Esophagus squamous epithelium (tissue), 5 donors: ENCODE measurements at regions not wholly inside any gene's neighbourhood (a gene's known extent, or its start where the extent isn't known, plus 50 kb on each side); places are given as distances from the start of the nearest gene placed in this dataset.

Experiments
- DNase-seq: peaks from one replicate; lab custom pipeline; 2025; lab: John Stamatoyannopoulos, UW
- H3K27ac ChIP-seq, 4 donors: fragments of 200-600 bp; sonication (generic); one replicate each; pipeline ENCODE4 v1.5.1; 2016 to 2019; ENCODE audit warnings: mild to moderate bottlenecking in 1 of 4
- H3K27me3 ChIP-seq, 4 donors: fragments of 200-600 bp; sonication (generic); 1 replicate in 3 of 4; 2 replicates in 1 of 4; pipeline versions ENCODE4 v1.5.1 to v1.6.0; 2017 to 2021; ENCODE audit warnings: antibody characterized with exemption in 1 of 4
- H3K36me3 ChIP-seq, 3 donors: fragments of 200-600 bp; sonication (generic); one replicate each; pipeline ENCODE4 v1.5.1; 2016 to 2019
- H3K4me1 ChIP-seq, 3 donors: fragments of 200-600 bp; sonication (generic); one replicate each; pipeline ENCODE4 v1.5.1; 2017 to 2019
- H3K4me3 ChIP-seq, 4 donors: fragments of 200-600 bp; sonication (generic); 1 replicate in 3 of 4; 2 replicates in 1 of 4; pipeline ENCODE4 v1.5.1; 2016 to 2019; ENCODE audit warnings: mild to moderate bottlenecking in 2 of 4, moderate library complexity in 1 of 4
- H3K9me3 ChIP-seq, 3 donors: fragments of 200-600 bp; sonication (generic); one replicate each; pipeline ENCODE4 v1.5.1; 2016 to 2019
- POLR2A ChIP-seq, 4 donors: fragments of 450-650 bp; IDR thresholded peaks; one replicate each; pipeline ENCODE4 v1.6.1; 2017; ENCODE audit warnings: antibody characterized with exemption in 4 of 4, mild to moderate bottlenecking in 4 of 4, moderate library complexity in 3 of 4
- WGBS, 2 donors: methylation state at CpG; one replicate each; pipeline ENCODE4 v1.1.5; 2018; 5-methylcytosine and 5-hydroxymethylcytosine counted together
- intact Hi-C: fragments of 100-400 bp; cut with DNase I; formaldehyde crosslinking; loops from one replicate; pipeline ENCODE4 v1.15.0; 2022
- TF ChIP-seq, protein P1 (sequence below), 6 experiments: fragments of 450-650 bp in 4 of 6; fragments of 200-600 bp in 2 of 6; sonication (generic) in 2 of 6; IDR thresholded peaks; one replicate each; pipeline ENCODE4 v1.5.1; 2016 to 2019; ENCODE audit warnings: antibody characterized with exemption in 6 of 6, mild to moderate bottlenecking in 4 of 6, moderate library complexity in 4 of 6
- donor health status: DM: yes; HTN: yes; CAD: no.

DNA sequence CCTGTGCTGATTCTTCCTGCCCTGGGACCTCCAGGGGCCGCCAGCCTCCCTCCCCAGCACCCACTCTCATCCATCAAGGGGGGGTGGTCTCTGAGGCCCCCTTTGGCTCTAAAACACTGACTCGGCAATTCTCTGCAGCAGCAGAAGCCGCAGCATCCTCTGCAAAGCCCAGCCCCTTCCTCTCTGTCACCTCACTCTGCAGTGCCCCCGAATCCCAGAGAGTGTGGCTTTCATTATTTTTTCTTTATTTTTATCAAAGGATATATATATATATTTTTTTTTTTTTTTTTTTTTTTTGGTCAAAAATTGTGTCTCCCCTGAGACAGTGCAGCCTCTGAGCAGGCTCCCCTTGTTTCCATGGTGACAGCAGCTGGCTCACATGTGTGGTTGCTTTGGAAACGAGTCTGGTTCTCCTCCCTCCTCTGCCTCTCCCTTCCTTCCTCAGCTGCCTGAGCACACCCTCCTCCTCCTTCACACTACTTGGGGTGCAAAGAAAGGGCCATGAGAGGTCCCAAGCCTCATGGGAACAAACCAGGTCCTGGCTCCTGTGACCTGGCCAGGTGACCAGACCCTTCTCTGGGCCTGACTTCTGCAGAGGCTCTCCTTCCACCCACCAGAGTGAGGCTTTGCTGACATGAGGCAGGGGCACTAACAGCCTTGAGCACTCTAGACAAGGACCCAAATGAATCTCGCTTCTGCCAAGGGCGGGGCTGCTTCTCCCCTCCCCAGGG is 100.5 kb downstream of the LRRC74A start:
- intact Hi-C loops: no loop called here
- TF ChIP-seq, protein P1, sequence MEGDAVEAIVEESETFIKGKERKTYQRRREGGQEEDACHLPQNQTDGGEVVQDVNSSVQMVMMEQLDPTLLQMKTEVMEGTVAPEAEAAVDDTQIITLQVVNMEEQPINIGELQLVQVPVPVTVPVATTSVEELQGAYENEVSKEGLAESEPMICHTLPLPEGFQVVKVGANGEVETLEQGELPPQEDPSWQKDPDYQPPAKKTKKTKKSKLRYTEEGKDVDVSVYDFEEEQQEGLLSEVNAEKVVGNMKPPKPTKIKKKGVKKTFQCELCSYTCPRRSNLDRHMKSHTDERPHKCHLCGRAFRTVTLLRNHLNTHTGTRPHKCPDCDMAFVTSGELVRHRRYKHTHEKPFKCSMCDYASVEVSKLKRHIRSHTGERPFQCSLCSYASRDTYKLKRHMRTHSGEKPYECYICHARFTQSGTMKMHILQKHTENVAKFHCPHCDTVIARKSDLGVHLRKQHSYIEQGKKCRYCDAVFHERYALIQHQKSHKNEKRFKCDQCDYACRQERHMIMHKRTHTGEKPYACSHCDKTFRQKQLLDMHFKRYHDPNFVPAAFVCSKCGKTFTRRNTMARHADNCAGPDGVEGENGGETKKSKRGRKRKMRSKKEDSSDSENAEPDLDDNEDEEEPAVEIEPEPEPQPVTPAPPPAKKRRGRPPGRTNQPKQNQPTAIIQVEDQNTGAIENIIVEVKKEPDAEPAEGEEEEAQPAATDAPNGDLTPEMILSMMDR (IDR thresholded peaks at IDR 0.05): no peak
- no peak for DNase-seq
- Histone ChIP-seq H3K4me3 (no peak overlapping the region), H3K27me3 (no peaks in the 10 kb centered on the region), H3K36me3 (no peaks in the 10 kb centered on the region), H3K4me1 (peaks cover 3 to 51% (median 23%) of the 10 kb centered on the region in 3 donors), H3K9me3 (no peaks in the 10 kb centered on the region), H3K27ac (peak overlapping the region in 1 of 4 donors; percentile 21)
- 38 to 45% methylated on average over 4 to 6 of the region's 7 CpGs for WGBS, 2 donors

DNA sequence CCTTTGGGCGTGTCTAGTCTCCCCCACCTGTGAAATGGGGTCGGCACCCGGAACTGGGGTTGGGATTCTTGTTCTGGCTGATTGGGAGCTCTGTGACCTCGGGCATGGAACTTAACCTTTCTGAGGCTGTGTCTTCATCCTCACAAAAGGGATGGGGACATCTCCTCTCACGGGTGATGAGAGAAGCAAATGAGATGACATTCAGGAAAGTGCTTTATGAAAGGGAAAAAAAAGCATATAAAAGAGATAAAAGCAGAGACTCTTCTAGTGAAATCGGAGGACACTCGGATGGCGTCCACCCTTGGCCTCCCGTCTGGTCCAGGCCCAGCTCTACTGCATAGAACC is 98.9 kb downstream of the LRRC74A start:
- H3K4me3 ChIP-seq: no peak overlapping the region
- DNase-seq: no peak
- H3K9me3 ChIP-seq: no peaks in the 10 kb centered on the region
- peaks cover 13 to 59% (median 28%) of the 10 kb centered on the region in 3 donors for H3K4me1 ChIP-seq
- intact Hi-C loops: no loop called here
- WGBS, 2 donors: 64 to 100% methylated on average over 3 to 8 of the region's 9 CpGs
- H3K36me3 ChIP-seq: no peaks in the 10 kb centered on the region
- no peak for TF ChIP-seq POLR2A (IDR thresholded peaks at IDR 0.05)
- TF ChIP-seq, protein P1 (IDR thresholded peaks at IDR 0.05): no peak
- no peak overlapping the region for H3K27ac ChIP-seq
- no peaks in the 10 kb centered on the region for H3K27me3 ChIP-seq

DNA sequence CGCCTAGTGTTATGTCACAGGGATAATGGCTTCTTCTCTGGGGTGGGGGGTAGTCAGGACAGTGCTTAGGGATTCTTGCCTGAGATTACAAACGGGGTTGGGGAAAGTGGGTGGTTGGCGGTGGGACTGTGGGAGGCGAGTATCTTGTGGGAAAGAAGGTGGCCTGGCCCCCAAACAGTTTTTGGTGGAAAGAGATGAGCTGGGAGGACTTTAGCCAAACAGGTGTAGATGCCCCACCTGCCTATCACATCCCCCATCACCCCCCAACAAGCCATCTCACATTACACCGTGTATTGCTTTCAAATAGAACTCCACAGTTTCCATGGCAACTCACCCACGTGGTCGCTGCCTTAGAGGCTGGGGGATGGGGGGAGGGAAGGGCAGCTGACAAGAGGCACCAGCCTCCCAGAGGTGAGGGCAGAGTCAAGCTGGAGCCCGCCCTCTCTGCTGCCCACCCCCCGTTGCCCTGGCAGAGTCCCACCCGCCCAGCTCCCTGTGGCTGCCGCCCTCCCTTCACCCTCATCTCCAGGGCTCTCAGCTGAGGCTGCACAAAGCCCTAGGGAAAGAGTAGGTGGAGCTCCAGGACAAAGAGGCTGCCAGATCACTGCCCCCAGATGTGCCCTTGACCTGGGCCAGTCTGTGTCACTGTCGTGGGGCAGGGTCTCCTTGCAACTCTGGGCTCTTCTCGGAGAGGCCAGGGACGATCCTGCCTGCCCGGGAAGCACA is 98.3 kb downstream of the LRRC74A start:
- Histone ChIP-seq H3K27me3 (no peaks in the 10 kb centered on the region), H3K9me3 (no peaks in the 10 kb centered on the region), H3K4me3 (no peak overlapping the region), H3K36me3 (no peaks in the 10 kb centered on the region), H3K4me1 (peaks cover 18 to 59% (median 28%) of the 10 kb centered on the region in 3 donors), H3K27ac (no peak overlapping the region)
- intact Hi-C loops: no loop called here
- WGBS, 2 donors: 39 to 47% methylated on average over 4 to 6 of the region's 15 CpGs
- TF ChIP-seq, protein P1 (IDR thresholded peaks at IDR 0.05): no peak
- no peak for TF ChIP-seq POLR2A (IDR thresholded peaks at IDR 0.05)
- no peak for DNase-seq

DNA sequence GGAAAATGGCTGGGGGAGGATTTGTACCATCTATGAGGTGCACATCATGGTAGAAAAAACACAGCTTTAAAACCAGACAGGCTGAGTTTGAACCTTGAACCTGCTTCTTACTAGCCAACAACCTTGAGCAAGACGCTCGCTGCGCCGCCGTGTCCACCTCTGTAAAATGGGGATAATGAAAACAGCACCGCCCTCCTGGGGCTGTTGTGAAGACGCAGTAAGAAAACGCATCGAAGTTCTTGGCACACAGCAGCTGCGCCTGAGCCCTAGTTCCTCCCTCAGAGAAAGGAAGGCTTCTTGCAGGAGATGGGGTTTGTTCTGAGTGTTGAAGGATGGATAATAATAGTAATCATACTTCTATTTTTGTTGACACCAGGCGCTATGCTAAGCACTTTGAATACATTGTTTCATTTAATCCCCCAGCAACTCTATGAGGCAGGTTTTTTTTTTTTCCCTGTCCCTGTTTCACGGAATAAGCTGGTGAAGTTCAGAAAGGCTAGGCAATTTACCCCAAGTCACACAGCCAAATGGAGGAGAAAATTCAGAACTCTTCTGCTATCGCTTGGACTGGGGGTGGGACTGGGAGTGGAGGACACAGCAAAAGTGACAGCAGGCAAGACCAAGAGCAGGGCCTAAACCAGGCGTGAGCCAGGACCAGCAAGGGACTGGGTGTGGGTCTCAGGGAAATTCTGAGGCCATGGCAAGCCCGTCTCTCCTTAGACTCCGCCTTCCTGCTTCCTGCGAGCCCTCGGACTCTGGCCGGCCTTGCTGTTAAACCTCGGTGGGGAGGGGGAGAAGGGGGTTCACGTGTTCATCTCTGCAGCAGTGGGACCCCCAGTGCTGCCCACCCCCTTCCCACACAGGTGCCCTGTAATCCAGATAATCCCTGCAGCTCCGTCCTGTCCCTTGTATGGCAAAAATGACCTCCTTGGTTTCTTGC is 97.5 kb downstream of the LRRC74A start:
- intact Hi-C loops: no loop called here
- Histone ChIP-seq H3K27me3 (no peaks in the 10 kb centered on the region), H3K36me3 (no peaks in the 10 kb centered on the region), H3K27ac (no peak overlapping the region), H3K4me3 (no peak overlapping the region), H3K9me3 (no peaks in the 10 kb centered on the region), H3K4me1 (peaks cover 25 to 59% (median 31%) of the 10 kb centered on the region in 3 donors)
- TF ChIP-seq POLR2A (IDR thresholded peaks at IDR 0.05): no peak
- DNase-seq: no peak
- 84 to 86% methylated on average over 18 to 20 of the region's 22 CpGs for WGBS, 2 donors

DNA sequence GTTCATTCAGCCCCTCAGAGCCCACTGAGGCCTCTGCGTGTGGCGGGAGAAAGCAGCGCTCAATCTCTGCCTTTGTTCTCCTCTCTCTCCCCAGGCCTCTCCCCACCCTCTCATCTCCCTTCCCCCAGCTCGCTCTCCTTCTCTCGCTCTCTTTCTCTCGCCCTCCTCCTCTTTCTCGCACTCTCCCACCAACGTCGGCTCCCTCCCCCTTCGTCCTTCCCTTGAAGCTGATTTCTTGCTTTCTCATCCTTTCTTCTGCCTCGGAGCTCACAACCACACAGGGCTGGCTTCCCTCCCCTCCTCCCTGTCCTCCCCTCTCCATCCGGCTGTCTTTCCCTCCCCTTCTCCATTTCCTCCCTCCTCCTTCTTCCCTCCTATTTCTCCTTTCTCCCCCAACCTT is 96.4 kb downstream of the LRRC74A start:
- H3K27me3 ChIP-seq: no peaks in the 10 kb centered on the region
- WGBS, 2 donors: 67 to 78% methylated on average over 11 of the region's 12 CpGs
- H3K9me3 ChIP-seq: no peaks in the 10 kb centered on the region
- DNase-seq: no peak
- no peak overlapping the region for H3K27ac ChIP-seq
- H3K36me3 ChIP-seq: no peaks in the 10 kb centered on the region
- H3K4me1 ChIP-seq: peaks cover 35 to 59% (median 37%) of the 10 kb centered on the region in 3 donors
- intact Hi-C loops: no loop called here
- no peak for TF ChIP-seq POLR2A (IDR thresholded peaks at IDR 0.05)
- TF ChIP-seq, protein P1 (IDR thresholded peaks at IDR 0.05): no peak
- no peak overlapping the region for H3K4me3 ChIP-seq
